ENCODE measurements at regions not wholly inside any gene's neighbourhood (a gene's known extent, or its start where the extent isn't known, plus 50 kb on each side); places are given as distances from the start of the nearest gene placed in this dataset.

GRCh38 chr2:16328521-16329190 is 337.0 kb downstream of the CYRIA start:
- no peak for DNase-seq

- no peak for DNase-seq
Measured at GRCh38 chr2:16327326-16327725, 338.3 kb downstream of the CYRIA start.

GRCh38 chr2:16326711-16327300 is 338.8 kb downstream of the CYRIA start:
- no peak for DNase-seq

GRCh38 chr2:16325976-16326510 is 339.6 kb downstream of the CYRIA start:
- no peak for DNase-seq

GRCh38 chr2:16325016-16325975 is 340.3 kb downstream of the CYRIA start:
- DNase-seq, result no peak

- no peak for DNase-seq
Measured at GRCh38 chr2:16324544-16324937, 341.1 kb downstream of the CYRIA start.

- no peak for DNase-seq
Measured at GRCh38 chr2:16323551-16324543, 341.8 kb downstream of the CYRIA start.

- no peak for DNase-seq
Measured at GRCh38 chr2:16323126-16323520, 342.5 kb downstream of the CYRIA start.

- no peak for DNase-seq
Measured at GRCh38 chr2:16322308-16323125, 343.1 kb downstream of the CYRIA start.

- no peak for DNase-seq
Measured at GRCh38 chr2:16321872-16322271, 343.8 kb downstream of the CYRIA start.

- no peak for DNase-seq
Measured at GRCh38 chr2:16321256-16321655, 344.4 kb downstream of the CYRIA start.

- no peak for DNase-seq
Measured at GRCh38 chr2:16320716-16321115, 344.9 kb downstream of the CYRIA start.

GRCh38 chr2:16319551-16320121 is 346.0 kb downstream of the CYRIA start:
- DNase-seq, result no peak

- no peak for DNase-seq
Measured at GRCh38 chr2:16318474-16319195, 347.0 kb downstream of the CYRIA start.

GRCh38 chr2:16318051-16318450 is 347.6 kb downstream of the CYRIA start:
- no peak for DNase-seq

GRCh38 chr2:16317211-16317830 is 348.3 kb downstream of the CYRIA start:
- DNase-seq, result no peak

- DNase-seq, result no peak
Measured at GRCh38 chr2:16316456-16317210, 349.0 kb downstream of the CYRIA start.

- no peak for DNase-seq
Measured at GRCh38 chr2:16315908-16316307, 349.7 kb downstream of the CYRIA start.

- no peak for DNase-seq
Measured at GRCh38 chr2:16315458-16315835, 350.2 kb downstream of the CYRIA start.
